Right cardiac atrium (tissue), 5 donors: ENCODE measurements at regions not wholly inside any gene's neighbourhood (a gene's known extent, or its start where the extent isn't known, plus 50 kb on each side); places are given as distances from the start of the nearest gene placed in this dataset.

ENCODE experiments used
- ATAC-seq, 2 donors: fragments of 200-7000 bp; cut with Tn5 transposase; one replicate each; pipeline versions ENCODE4 v1.8.0 to v1.9.1; 2020; ENCODE audit warnings: moderate library complexity in 2 of 2, mild to moderate bottlenecking in 1 of 2
- DNase-seq, 3 donors: peaks; one replicate each; pipeline ENCODE4 v3.0.0-alpha.2; 2020
- H3K27ac ChIP-seq: one replicate; pipeline ENCODE4 v1.5.1; 2013; ENCODE audit warnings: mild to moderate bottlenecking, low read length, control low read depth, moderate library complexity
- H3K27me3 ChIP-seq: one replicate; pipeline ENCODE4 v1.6.1; 2013; ENCODE audit not compliant: control insufficient read depth, insufficient read depth
- H3K4me1 ChIP-seq: one replicate; pipeline ENCODE4 v1.6.1; 2013; ENCODE audit warnings: low read length; ENCODE audit not compliant: control insufficient read depth, insufficient read depth
- H3K4me3 ChIP-seq: one replicate; pipeline ENCODE4 v1.5.1; 2013; ENCODE audit warnings: low read length, control low read depth
- H3K9me3 ChIP-seq: one replicate; pipeline ENCODE4 v1.6.1; 2013; ENCODE audit warnings: low read length; ENCODE audit not compliant: control insufficient read depth
- WGBS: extraction: QIAGEN DNeasy Blood & Tissue Kit; methylation state at CpG from one replicate; pipeline ENCODE4 v1.1.7; 2013; 5-methylcytosine and 5-hydroxymethylcytosine counted together
- intact Hi-C, 4 donors: fragments of 100-400 bp; cut with DNase I; formaldehyde crosslinking; loops; one replicate each; pipeline versions ENCODE4 v1.11.0 to v1.14.0; 2022 to 2023
- donor health status: healthy with polysubstance abuse.
- donor health status: DM: no; HTN: yes; CAD: no.
- donor health status: DM: no; HTN: no; CAD: no.
- donor health status: DM: no; HTN: yes; CAD: no; lungs with severe emphysema.
- donor health status: DM: yes; HTN: yes; CAD: no.

- no peak for DNase-seq
- intact Hi-C loops, result no loop called here
- H3K27ac ChIP-seq, result no peak overlapping the region
- WGBS, result 49% methylated on average over 2 of the region's 2 CpGs
- ATAC-seq, result no peak
- no peak overlapping the region for H3K4me3 ChIP-seq
- H3K4me1 ChIP-seq, result no peaks in the 10 kb centered on the region
- no peaks in the 10 kb centered on the region for H3K9me3 ChIP-seq
- H3K27me3 ChIP-seq, result no peaks in the 10 kb centered on the region
Observed at GRCh38 chr4:104896660-104897645, 249.7 kb upstream of the TET2 start.

GRCh38 chr4:104899863-104900262, 246.8 kb upstream of the TET2 start:
- no peak for DNase-seq
- Histone ChIP-seq H3K27ac (no peak overlapping the region), H3K4me1 (no peaks in the 10 kb centered on the region), H3K9me3 (no peaks in the 10 kb centered on the region), H3K4me3 (no peak overlapping the region), H3K27me3 (no peaks in the 10 kb centered on the region)
- intact Hi-C loops, result no loop called here
- no peak for ATAC-seq
- 84% methylated on average over 4 of the region's 4 CpGs for WGBS

GRCh38 chr4:104901438-104901837, 245.2 kb upstream of the TET2 start:
- H3K4me3 ChIP-seq, result no peak overlapping the region
- ATAC-seq (peak in 1 of 2 donors; percentile 35), DNase-seq (peak in 1 of 3 donors; percentile 37)
- intact Hi-C loops, result no loop called here
- WGBS, result 18% methylated on average over 3 of the region's 3 CpGs
- H3K9me3 ChIP-seq, result no peaks in the 10 kb centered on the region
- H3K27me3 ChIP-seq, result no peaks in the 10 kb centered on the region
- no peaks in the 10 kb centered on the region for H3K4me1 ChIP-seq
- no peak overlapping the region for H3K27ac ChIP-seq

- Histone ChIP-seq H3K27ac (no peak overlapping the region), H3K4me3 (no peak overlapping the region), H3K4me1 (no peaks in the 10 kb centered on the region), H3K9me3 (no peaks in the 10 kb centered on the region), H3K27me3 (no peaks in the 10 kb centered on the region)
- ATAC-seq (no peak), DNase-seq (no peak)
- intact Hi-C loops, result no loop called here
- 66% methylated on average over 4 of the region's 4 CpGs for WGBS
Observed at GRCh38 chr4:104901961-104902605, 244.6 kb upstream of the TET2 start.

- no peaks in the 10 kb centered on the region for H3K4me1 ChIP-seq
- no peaks in the 10 kb centered on the region for H3K27me3 ChIP-seq
- WGBS, result 56% methylated on average over 2 of the region's 2 CpGs
Observed at GRCh38 chr4:104905065-104905464, 241.6 kb upstream of the TET2 start.

GRCh38 chr4:104905546-104905945, 241.1 kb upstream of the TET2 start:
- no peaks in the 10 kb centered on the region for H3K4me1 ChIP-seq
- intact Hi-C loops, result no loop called here
- no peaks in the 10 kb centered on the region for H3K9me3 ChIP-seq
- H3K4me3 ChIP-seq, result no peak overlapping the region
- H3K27me3 ChIP-seq, result no peaks in the 10 kb centered on the region
- DNase-seq, result no peak
- no peak overlapping the region for H3K27ac ChIP-seq
- ATAC-seq, result no peak
- 45% methylated on average over 1 of the region's 1 CpG for WGBS

More at GRCh38 chr4:104905065-104905464, 241.6 kb upstream of the TET2 start:
- ATAC-seq (no peak), DNase-seq (no peak)
- H3K9me3 ChIP-seq, result no peaks in the 10 kb centered on the region
- no peak overlapping the region for H3K27ac ChIP-seq
- intact Hi-C loops, result no loop called here
- H3K4me3 ChIP-seq, result no peak overlapping the region

GRCh38 chr4:104906276-104906675, 240.4 kb upstream of the TET2 start:
- intact Hi-C loops, result no loop called here
- ATAC-seq (peak in 1 of 2 donors; percentile 79), DNase-seq (peak in 1 of 3 donors; percentile 17)
- WGBS, result 23% methylated on average over 2 of the region's 2 CpGs
- no peaks in the 10 kb centered on the region for H3K4me1 ChIP-seq
- H3K4me3 ChIP-seq, result no peak overlapping the region
- H3K9me3 ChIP-seq, result no peaks in the 10 kb centered on the region
- no peak overlapping the region for H3K27ac ChIP-seq
- no peaks in the 10 kb centered on the region for H3K27me3 ChIP-seq

- ATAC-seq (no peak), DNase-seq (peak in 1 of 3 donors; percentile 14)
- H3K27ac ChIP-seq, result no peak overlapping the region
- intact Hi-C loops, result no loop called here
- no peaks in the 10 kb centered on the region for H3K27me3 ChIP-seq
- 65% methylated on average over 12 of the region's 12 CpGs for WGBS
- no peaks in the 10 kb centered on the region for H3K9me3 ChIP-seq
- no peaks in the 10 kb centered on the region for H3K4me1 ChIP-seq
- H3K4me3 ChIP-seq, result no peak overlapping the region
Observed at GRCh38 chr4:104907074-104907649, 239.5 kb upstream of the TET2 start.

- no peak overlapping the region for H3K27ac ChIP-seq
- no peak overlapping the region for H3K4me3 ChIP-seq
- no peaks in the 10 kb centered on the region for H3K9me3 ChIP-seq
- WGBS, result 47% methylated on average over 1 of the region's 1 CpG
- H3K4me1 ChIP-seq, result no peaks in the 10 kb centered on the region
- no peak for DNase-seq
- no peak for ATAC-seq
- intact Hi-C loops, result no loop called here
- H3K27me3 ChIP-seq, result no peaks in the 10 kb centered on the region
Observed at GRCh38 chr4:104907991-104908390, 238.7 kb upstream of the TET2 start.

- no peak for ATAC-seq
Observed at GRCh38 chr4:104909376-104909775, 237.3 kb upstream of the TET2 start.

GRCh38 chr4:104912518-104912917, 234.2 kb upstream of the TET2 start:
- Histone ChIP-seq H3K9me3 (no peaks in the 10 kb centered on the region), H3K4me3 (no peak overlapping the region), H3K27ac (no peak overlapping the region), H3K4me1 (no peaks in the 10 kb centered on the region), H3K27me3 (no peaks in the 10 kb centered on the region)
- 72% methylated on average over 1 of the region's 1 CpG for WGBS
- DNase-seq, result no peak
- no peak for ATAC-seq
- intact Hi-C loops, result no loop called here

More at GRCh38 chr4:104909376-104909775, 237.3 kb upstream of the TET2 start:
- Histone ChIP-seq H3K27ac (no peak overlapping the region), H3K27me3 (no peaks in the 10 kb centered on the region), H3K9me3 (no peaks in the 10 kb centered on the region), H3K4me3 (no peak overlapping the region), H3K4me1 (no peaks in the 10 kb centered on the region)
- DNase-seq, result no peak
- intact Hi-C loops, result no loop called here
- 83% methylated on average over 1 of the region's 1 CpG for WGBS
